ENCODE measurements at regions not wholly inside any gene's neighbourhood (a gene's known extent, or its start where the extent isn't known, plus 50 kb on each side); places are given as distances from the start of the nearest gene placed in this dataset.

GRCh38 chr1:172959571-172959970 lies 91.2 kb downstream of the TNFSF18 start:
- TF ChIP-seq, protein P1, sequence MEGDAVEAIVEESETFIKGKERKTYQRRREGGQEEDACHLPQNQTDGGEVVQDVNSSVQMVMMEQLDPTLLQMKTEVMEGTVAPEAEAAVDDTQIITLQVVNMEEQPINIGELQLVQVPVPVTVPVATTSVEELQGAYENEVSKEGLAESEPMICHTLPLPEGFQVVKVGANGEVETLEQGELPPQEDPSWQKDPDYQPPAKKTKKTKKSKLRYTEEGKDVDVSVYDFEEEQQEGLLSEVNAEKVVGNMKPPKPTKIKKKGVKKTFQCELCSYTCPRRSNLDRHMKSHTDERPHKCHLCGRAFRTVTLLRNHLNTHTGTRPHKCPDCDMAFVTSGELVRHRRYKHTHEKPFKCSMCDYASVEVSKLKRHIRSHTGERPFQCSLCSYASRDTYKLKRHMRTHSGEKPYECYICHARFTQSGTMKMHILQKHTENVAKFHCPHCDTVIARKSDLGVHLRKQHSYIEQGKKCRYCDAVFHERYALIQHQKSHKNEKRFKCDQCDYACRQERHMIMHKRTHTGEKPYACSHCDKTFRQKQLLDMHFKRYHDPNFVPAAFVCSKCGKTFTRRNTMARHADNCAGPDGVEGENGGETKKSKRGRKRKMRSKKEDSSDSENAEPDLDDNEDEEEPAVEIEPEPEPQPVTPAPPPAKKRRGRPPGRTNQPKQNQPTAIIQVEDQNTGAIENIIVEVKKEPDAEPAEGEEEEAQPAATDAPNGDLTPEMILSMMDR (conservative IDR thresholded peaks at IDR 0.05): no peak
- TF ChIP-seq ZFX (IDR thresholded peaks at IDR 0.05): no peak
